IMR-90 (cell line): ENCODE measurements at regions not wholly inside any gene's neighbourhood (a gene's known extent, or its start where the extent isn't known, plus 50 kb on each side); places are given as distances from the start of the nearest gene placed in this dataset.
"Not testable (repeated sequence)": the region's sequence is repeated elsewhere in the genome, so short reads cannot be mapped to it uniquely, and the experiment has no call there.

ENCODE experiments used
- ATAC-seq: fragments of 200-7000 bp; cut with Tn5 transposase; 2 replicates; pipeline ENCODE4 v1.9.1; 2020; ENCODE audit warnings: low read depth, mild to moderate bottlenecking, moderate library complexity
- BruUV-seq: library from RNA; stranded (reverse); fragments of 400-500 nt; replicated peaks from 2 replicates; lab custom pipeline; 2021; lab: Mats Ljungman, UMichigan
- CTCF ChIA-PET: fragments of 300-600 bp; formaldehyde crosslinking; extraction: SDS; loops from one replicate; lab custom pipeline; 2021; ENCODE audit warnings: antibody characterized with exemption; lab: Yijun Ruan, JAX
- POLR2A ChIA-PET: fragments of 300-600 bp; sonication (Branson Sonifier 250); formaldehyde crosslinking; loops from one replicate; lab custom pipeline; 2022; ENCODE audit warnings: antibody characterized with exemption; ENCODE audit not compliant: unreplicated experiment; lab: Charles Lee
- DNase-seq: peaks from one replicate; pipeline ENCODE4 v3.0.0; 2013
- H2AFZ ChIP-seq: replicated peaks from 2 replicates; pipeline ENCODE3; 2013; ENCODE audit warnings: low read length, mild to moderate bottlenecking; ENCODE audit not compliant: poor library complexity
- H2AK5ac ChIP-seq: 2 replicates; pipeline ENCODE4 v1.6.1; 2013; ENCODE audit warnings: low read depth, low read length, inconsistent platforms
- H2AK9ac ChIP-seq: replicated peaks from 2 replicates; pipeline ENCODE3; 2013; ENCODE audit warnings: mild to moderate bottlenecking, low read depth, low read length, moderate library complexity; ENCODE audit not compliant: poor library complexity
- H2BK120ac ChIP-seq: 2 replicates; pipeline ENCODE4 v1.6.1; 2013; ENCODE audit warnings: low read depth, low read length, inconsistent platforms
- H2BK15ac ChIP-seq: 3 replicates; pipeline ENCODE4 v1.6.1; 2013; ENCODE audit warnings: low read depth, low read length, inconsistent platforms
- H2BK20ac ChIP-seq: 2 replicates; pipeline ENCODE4 v1.6.1; 2013; ENCODE audit warnings: low read depth, mild to moderate bottlenecking, inconsistent platforms, low read length, moderate library complexity
- H2BK5ac ChIP-seq: 2 replicates; pipeline ENCODE4 v1.6.1; 2013; ENCODE audit warnings: mild to moderate bottlenecking, low read depth, low read length, inconsistent platforms; ENCODE audit not compliant: poor library complexity, severe bottlenecking
- H3K14ac ChIP-seq: replicated peaks from 2 replicates; pipeline ENCODE4 v1.6.1; 2013; ENCODE audit warnings: low read depth, low read length, inconsistent platforms
- H3K18ac ChIP-seq: 2 replicates; pipeline ENCODE4 v1.6.1; 2013; ENCODE audit warnings: low read depth, low read length, control low read depth
- H3K23ac ChIP-seq: 2 replicates; pipeline ENCODE4 v1.6.1; 2013; ENCODE audit warnings: low read depth, low read length, inconsistent platforms
- H3K27ac ChIP-seq: 2 replicates; pipeline ENCODE4 v1.5.1; 2013; ENCODE audit warnings: mild to moderate bottlenecking, control low read depth, low read length; ENCODE audit not compliant: insufficient read depth
- H3K27me3 ChIP-seq: 2 replicates; pipeline ENCODE4 v1.6.1; 2013; ENCODE audit warnings: low read length; ENCODE audit not compliant: control insufficient read depth, insufficient read depth
- H3K36me3 ChIP-seq: 2 replicates; pipeline ENCODE4 v1.6.1; 2013; ENCODE audit warnings: low read length, mixed read lengths; ENCODE audit not compliant: control insufficient read depth, insufficient read depth
- H3K4ac ChIP-seq: 2 replicates; pipeline ENCODE4 v1.6.1; 2013; ENCODE audit warnings: low read depth, low read length, inconsistent platforms
- H3K4me1 ChIP-seq: 2 replicates; pipeline ENCODE4 v1.6.1; 2013; ENCODE audit warnings: low read length, mixed read lengths; ENCODE audit not compliant: control insufficient read depth, insufficient read depth
- H3K4me2 ChIP-seq: 2 replicates; pipeline ENCODE4 v1.6.1; 2013; ENCODE audit warnings: low read depth, mild to moderate bottlenecking, control low read depth, low read length, moderate library complexity
- H3K4me3 ChIP-seq: 2 replicates; pipeline ENCODE4 v1.5.1; 2013; ENCODE audit warnings: low read depth, mild to moderate bottlenecking, control low read depth, low read length, moderate library complexity; ENCODE audit not compliant: insufficient read depth
- H3K56ac ChIP-seq: 2 replicates; pipeline ENCODE4 v1.6.1; 2013; ENCODE audit warnings: low read length, inconsistent platforms; ENCODE audit not compliant: insufficient read depth; ENCODE audit errors: extremely low read depth
- H3K79me1 ChIP-seq, 2 experiments: 2 replicates each; pipeline ENCODE4 v1.6.1; 2013; ENCODE audit warnings: low read length in 2 of 2, inconsistent platforms in 1 of 2, low read depth in 1 of 2
- H3K9ac ChIP-seq: 2 replicates; pipeline ENCODE4 v1.6.1; 2013; ENCODE audit warnings: low read depth, low read length, control low read depth
- H3K9me1 ChIP-seq: 2 replicates; pipeline ENCODE4 v1.6.1; 2013; ENCODE audit warnings: low read length, inconsistent platforms; ENCODE audit not compliant: insufficient read depth
- H3K9me3 ChIP-seq: 2 replicates; pipeline ENCODE4 v1.6.1; 2013; ENCODE audit warnings: low read length; ENCODE audit not compliant: control insufficient read depth, insufficient read depth
- H4K20me1 ChIP-seq: 2 replicates; pipeline ENCODE4 v1.6.1; 2013; ENCODE audit warnings: low read length, inconsistent platforms; ENCODE audit not compliant: insufficient read depth
- H4K5ac ChIP-seq: 2 replicates; pipeline ENCODE4 v1.6.1; 2013; ENCODE audit warnings: mild to moderate bottlenecking, low read depth, low read length, control low read depth
- H4K8ac ChIP-seq, 2 experiments: 2 replicates each; pipeline ENCODE4 v1.6.1; 2013; ENCODE audit warnings: low read depth in 2 of 2, low read length in 2 of 2, control low read depth in 1 of 2, inconsistent platforms in 1 of 2
- H4K91ac ChIP-seq: 2 replicates; pipeline ENCODE4 v1.6.1; 2013; ENCODE audit warnings: low read depth, low read length, inconsistent platforms; ENCODE audit not compliant: insufficient read depth
- WGBS, 2 experiments: methylation state at CpG; one replicate each; pipeline versions ENCODE4 v1.1.5 to v1.1.7; 2013; ENCODE audit warnings: missing lambda C conversion rate in 2 of 2; ENCODE audit not compliant: insufficient read length in 1 of 2; ENCODE audit errors: extremely low coverage in 2 of 2; 5-methylcytosine and 5-hydroxymethylcytosine counted together
- dilution Hi-C: fragments of 300-500 bp; cut with HindIII; formaldehyde crosslinking; loops from one replicate; pipeline ENCODE4 v1.14.3; 2018; ENCODE audit warnings: low sequenced_read_pairs; ENCODE audit not compliant: unreplicated experiment
- in situ Hi-C: fragments of 300-500 bp; cut with MboI; formaldehyde crosslinking; loops from 3 replicates; pipeline ENCODE4 v1.14.3; 2019; ENCODE audit warnings: low sequenced_read_pairs, inconsistent platforms, mixed read lengths
- intact Hi-C: fragments of 100-400 bp; cut with micrococcal nuclease; formaldehyde crosslinking; loops from 2 replicates; pipeline ENCODE4 v1.10.0; 2022

DNA sequence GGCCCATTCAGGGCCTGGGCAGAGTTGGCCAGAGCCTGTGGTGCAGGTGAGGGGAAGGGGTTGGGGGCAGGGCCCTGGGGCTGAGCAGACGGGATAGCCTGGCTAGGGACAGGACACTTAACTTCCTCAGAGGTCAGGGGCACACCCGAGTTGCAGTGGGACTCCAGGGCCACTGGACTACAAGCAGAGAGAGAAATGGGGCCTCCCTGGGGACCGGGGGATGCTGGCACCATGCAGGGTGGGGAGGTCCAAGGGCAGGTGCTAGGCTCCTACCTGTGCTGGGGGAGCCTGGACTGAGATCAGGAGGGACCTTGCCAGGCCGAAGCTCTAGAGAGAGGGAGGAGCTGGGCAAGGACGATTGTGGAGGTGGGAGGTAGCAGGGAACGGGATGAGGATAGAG is 222.3 kb downstream of the TMEM121 start:
- in situ Hi-C loops, H4K20me1 ChIP-seq, H3K4ac ChIP-seq, H3K9ac ChIP-seq, H3K27me3 ChIP-seq, H3K4me3 ChIP-seq, H3K4me2 ChIP-seq, H3K56ac ChIP-seq, H2AFZ ChIP-seq, H2BK20ac ChIP-seq, H2BK15ac ChIP-seq, H4K8ac ChIP-seq, H3K23ac ChIP-seq, H2BK5ac ChIP-seq, H3K36me3 ChIP-seq, H3K18ac ChIP-seq, H3K27ac ChIP-seq, H4K91ac ChIP-seq, H2AK9ac ChIP-seq, H3K79me1 ChIP-seq, H3K4me1 ChIP-seq, H2AK5ac ChIP-seq, H2BK120ac ChIP-seq, H3K9me1 ChIP-seq, POLR2A ChIA-PET, BruUV-seq, ATAC-seq, H3K14ac ChIP-seq, DNase-seq, intact Hi-C loops, H4K5ac ChIP-seq, dilution Hi-C loops, CTCF ChIA-PET: not testable (repeated sequence)
- peaks cover 15% of the 10 kb centered on the region for H3K9me3 ChIP-seq
- WGBS, 2 experiments: 20% methylated on average over 4 of the region's 6 CpGs; no CpG with 5 or more reads in 1 of the 2 experiments

GRCh38 chr14:105749870-105750541 is 223.6 kb downstream of the TMEM121 start:
- ATAC-seq, H4K8ac ChIP-seq, H3K4me1 ChIP-seq, H3K27ac ChIP-seq, H3K18ac ChIP-seq, H2AK9ac ChIP-seq, H2BK120ac ChIP-seq, H3K14ac ChIP-seq, H2BK5ac ChIP-seq, H3K9me1 ChIP-seq, CTCF ChIA-PET, BruUV-seq, intact Hi-C loops, H3K23ac ChIP-seq, H3K4ac ChIP-seq, H4K5ac ChIP-seq, in situ Hi-C loops, H2BK15ac ChIP-seq, H3K56ac ChIP-seq, H2AK5ac ChIP-seq, POLR2A ChIA-PET, H3K9ac ChIP-seq, H3K27me3 ChIP-seq, H4K20me1 ChIP-seq, H3K79me1 ChIP-seq, H2BK20ac ChIP-seq, DNase-seq, H3K4me2 ChIP-seq, H2AFZ ChIP-seq, H3K4me3 ChIP-seq, H4K91ac ChIP-seq, H3K36me3 ChIP-seq, dilution Hi-C loops: not testable (repeated sequence)
- 0% methylated on average over 1 of the region's 19 CpGs; no CpG with 5 or more reads in 1 of the 2 experiments for WGBS, 2 experiments
- peaks cover 15% of the 10 kb centered on the region for H3K9me3 ChIP-seq
